IPS-NIHi11 (cell line): ENCODE measurements at regions not wholly inside any gene's neighbourhood (a gene's known extent, or its start where the extent isn't known, plus 50 kb on each side); places are given as distances from the start of the nearest gene placed in this dataset.
"Not testable (repeated sequence)": the region's sequence is repeated elsewhere in the genome, so short reads cannot be mapped to it uniquely, and the experiment has no call there.

ENCODE experiments used
- DNase-seq: peaks from one replicate; pipeline ENCODE4 v3.0.0; 2012; ENCODE audit warnings: mixed read lengths, low spot score

GRCh38 chr11:71721840-71722239 lies 111.2 kb upstream of the DEFB108B start:
- DNase-seq: not testable (repeated sequence)

GRCh38 chr11:71723991-71724390 lies 109.0 kb upstream of the DEFB108B start:
- DNase-seq: not testable (repeated sequence)

- DNase-seq: not testable (repeated sequence)
These were observed 102.3 kb upstream of the DEFB108B start for GRCh38 chr11:71730748-71731147.

- DNase-seq: not testable (repeated sequence)
These were observed 98.6 kb upstream of the DEFB108B start for GRCh38 chr11:71734368-71734767.

- DNase-seq: not testable (repeated sequence)
These were observed 94.7 kb upstream of the DEFB108B start for GRCh38 chr11:71738317-71738716.

GRCh38 chr11:71743385-71743784 lies 89.6 kb upstream of the DEFB108B start:
- not testable (repeated sequence) for DNase-seq

GRCh38 chr11:71745656-71746055 lies 87.3 kb upstream of the DEFB108B start:
- DNase-seq: not testable (repeated sequence)

GRCh38 chr11:71746263-71746662 lies 86.7 kb upstream of the DEFB108B start:
- DNase-seq: not testable (repeated sequence)

GRCh38 chr11:71748965-71749620 lies 83.9 kb upstream of the DEFB108B start:
- DNase-seq: not testable (repeated sequence)

GRCh38 chr11:71750908-71751307 lies 82.1 kb upstream of the DEFB108B start:
- not testable (repeated sequence) for DNase-seq

- DNase-seq: not testable (repeated sequence)
These were observed 68.1 kb upstream of the DEFB108B start for GRCh38 chr11:71764695-71765491.

- DNase-seq: not testable (repeated sequence)
These were observed 66.0 kb upstream of the DEFB108B start for GRCh38 chr11:71767016-71767415.

- DNase-seq: not testable (repeated sequence)
These were observed 60.8 kb upstream of the DEFB108B start for GRCh38 chr11:71772193-71772592.

GRCh38 chr11:71774603-71775222 lies 58.3 kb upstream of the DEFB108B start:
- no peak for DNase-seq

GRCh38 chr11:71780116-71780515 lies 52.9 kb upstream of the DEFB108B start:
- not testable (repeated sequence) for DNase-seq

GRCh38 chr11:71780771-71781170 lies 52.2 kb upstream of the DEFB108B start:
- not testable (repeated sequence) for DNase-seq

- DNase-seq: not testable (repeated sequence)
These were observed 51.5 kb upstream of the DEFB108B start for GRCh38 chr11:71781491-71781890.

GRCh38 chr11:71782229-71782861 lies 50.7 kb upstream of the DEFB108B start:
- not testable (repeated sequence) for DNase-seq

- not testable (repeated sequence) for DNase-seq
These were observed 49.8 kb upstream of the DEFB108B start for GRCh38 chr11:71783191-71783590.
